ENCODE measurements at regions not wholly inside any gene's neighbourhood (a gene's known extent, or its start where the extent isn't known, plus 50 kb on each side); places are given as distances from the start of the nearest gene placed in this dataset.

DNA sequence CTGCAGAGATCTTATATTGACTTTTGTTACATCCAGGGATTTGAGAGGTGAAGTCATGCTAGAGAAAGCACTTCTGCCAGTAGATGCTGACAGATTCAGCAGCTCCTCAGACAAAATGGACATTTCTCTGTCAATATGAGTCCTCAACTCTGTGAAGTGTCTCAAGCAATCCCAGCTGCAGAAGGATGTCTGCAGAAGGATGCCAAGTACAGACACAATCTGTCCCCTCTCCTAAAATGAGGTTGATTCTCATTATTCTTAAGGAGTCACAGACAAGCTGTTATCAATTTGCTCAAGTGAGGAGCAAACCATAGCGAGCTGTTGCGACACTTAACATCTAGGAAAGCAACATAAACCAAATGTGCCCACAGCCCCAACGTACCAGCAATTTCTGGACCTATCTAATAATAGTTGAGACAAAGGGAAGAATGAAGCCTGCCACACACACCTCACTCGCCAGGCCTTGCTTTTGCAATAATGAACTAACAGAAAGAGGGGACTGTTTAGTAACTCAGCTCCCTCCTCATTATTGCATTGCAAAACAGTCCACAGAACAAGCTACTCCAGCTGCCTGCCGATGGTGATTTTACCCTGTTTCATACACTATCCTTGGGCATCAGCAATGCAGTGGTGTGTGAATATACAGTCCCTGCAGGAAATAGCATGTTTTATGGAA, 364.2 kb upstream of the PDE4D start:
- TF ChIP-seq EZH2 (IDR thresholded peaks at IDR 0.05; ENCODE audit: low read depth) (no peak), CTCF (conservative IDR thresholded peaks at IDR 0.05) (no peak)
